Midbrain (tissue), 1 donor: ENCODE measurements at regions not wholly inside any gene's neighbourhood (a gene's known extent, or its start where the extent isn't known, plus 50 kb on each side); places are given as distances from the start of the nearest gene placed in this dataset.

Experiments
- DNase-seq: peaks from one replicate; lab custom pipeline; 2025; lab: John Stamatoyannopoulos, UW

DNA sequence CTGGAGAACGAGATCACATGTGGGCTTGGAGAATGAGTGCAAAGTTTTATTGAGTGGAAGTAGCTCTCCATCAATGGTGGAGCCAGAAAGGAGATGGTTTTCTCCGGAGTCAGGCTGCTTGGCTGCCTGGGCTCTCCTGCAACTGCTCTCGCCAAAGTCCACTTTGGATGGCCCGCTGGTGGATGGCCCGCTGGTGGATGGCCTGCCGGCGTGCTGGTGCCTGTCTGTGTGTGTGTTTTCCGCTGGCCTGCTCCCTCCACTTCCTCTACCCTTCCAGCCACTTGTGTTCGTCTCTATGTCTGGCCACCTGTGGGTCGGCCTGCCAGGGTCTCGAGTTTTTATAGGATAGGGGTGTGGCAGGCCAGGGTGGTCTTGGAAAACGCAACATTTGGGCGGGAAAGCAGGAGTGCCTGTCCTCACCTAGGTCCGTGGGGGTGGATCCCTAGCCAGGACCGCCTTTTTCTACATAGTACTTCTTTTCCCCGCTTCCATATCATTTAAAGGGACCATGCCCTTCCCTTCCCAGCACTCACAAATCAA, 1292.1 kb upstream of the PIK3C3 start:
- no peak for DNase-seq

GRCh38 chr18:40653682-40654081, 1301.4 kb upstream of the PIK3C3 start:
- no peak for DNase-seq

- DNase-seq: no peak
Measured at GRCh38 chr18:40652321-40652720, 1302.7 kb upstream of the PIK3C3 start.

DNA sequence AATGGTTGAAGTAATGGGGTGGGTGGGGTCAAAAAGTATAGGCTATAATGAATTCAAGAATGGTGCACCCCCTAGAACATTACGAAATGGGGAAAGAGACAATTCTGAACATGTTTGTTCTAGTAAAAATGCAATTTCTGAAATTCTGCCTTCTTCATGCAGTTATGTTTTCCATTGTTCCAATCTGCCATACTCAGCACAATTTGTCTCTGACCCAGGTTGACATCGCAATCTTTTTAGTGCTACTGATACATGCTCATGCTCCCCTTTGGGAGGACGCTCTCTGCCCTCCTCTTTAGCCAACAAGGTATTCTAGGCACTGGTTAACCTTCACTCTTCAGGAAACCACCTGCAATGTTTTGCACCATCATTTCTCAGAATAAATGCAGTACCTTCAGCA, 1303.9 kb upstream of the PIK3C3 start:
- DNase-seq: no peak

- DNase-seq: no peak
Measured at GRCh38 chr18:40642692-40643229, 1312.3 kb upstream of the PIK3C3 start.

DNA sequence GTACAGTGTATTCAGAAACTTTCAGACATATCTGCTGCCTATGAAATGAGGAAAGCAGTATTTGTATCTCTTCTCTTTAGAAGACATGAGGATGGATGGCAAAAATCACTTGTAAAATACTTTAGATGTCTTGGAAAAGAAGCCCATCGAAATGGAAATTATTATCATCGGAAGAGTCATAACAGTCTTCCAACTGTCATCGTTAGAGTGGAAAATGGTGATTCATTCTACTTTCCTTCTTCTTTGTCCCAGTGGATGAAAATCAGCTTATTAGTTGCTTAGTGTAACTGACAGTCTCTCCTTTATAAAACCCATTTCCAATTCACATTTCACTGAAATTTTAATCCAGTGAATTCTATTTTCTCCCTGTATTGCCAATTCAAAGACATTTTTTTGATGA, 1323.7 kb upstream of the PIK3C3 start:
- no peak for DNase-seq

DNA sequence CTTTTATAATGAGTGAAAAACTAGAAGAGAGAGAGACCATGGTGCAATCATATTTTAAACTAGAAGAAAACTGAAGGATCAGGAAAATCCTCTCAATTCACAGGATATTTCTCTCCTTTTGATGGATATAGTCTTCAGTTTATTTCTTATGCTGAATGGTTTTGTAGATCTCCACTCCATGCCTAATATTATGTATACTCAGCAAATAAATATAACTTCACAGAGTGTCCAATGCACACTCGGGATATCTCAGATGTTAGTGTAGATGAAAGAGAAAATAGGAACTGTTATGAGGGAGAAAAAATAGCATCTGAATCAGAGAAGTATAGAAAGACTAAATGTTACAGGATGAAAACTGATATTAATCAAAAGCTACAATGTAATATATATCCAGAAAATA, 1324.5 kb upstream of the PIK3C3 start:
- no peak for DNase-seq

- no peak for DNase-seq
Measured at GRCh38 chr18:40624959-40625358, 1330.1 kb upstream of the PIK3C3 start.

GRCh38 chr18:40613721-40614120, 1341.3 kb upstream of the PIK3C3 start:
- DNase-seq: no peak

- DNase-seq: no peak
Measured at GRCh38 chr18:40612356-40612755, 1342.7 kb upstream of the PIK3C3 start.

- DNase-seq: no peak
Measured at GRCh38 chr18:40608226-40608625, 1346.8 kb upstream of the PIK3C3 start.

GRCh38 chr18:40607542-40608148, 1347.4 kb upstream of the PIK3C3 start:
- DNase-seq: no peak

GRCh38 chr18:40606996-40607395, 1348.0 kb upstream of the PIK3C3 start:
- no peak for DNase-seq

GRCh38 chr18:40583671-40584070, 1371.4 kb upstream of the PIK3C3 start:
- no peak for DNase-seq

DNA sequence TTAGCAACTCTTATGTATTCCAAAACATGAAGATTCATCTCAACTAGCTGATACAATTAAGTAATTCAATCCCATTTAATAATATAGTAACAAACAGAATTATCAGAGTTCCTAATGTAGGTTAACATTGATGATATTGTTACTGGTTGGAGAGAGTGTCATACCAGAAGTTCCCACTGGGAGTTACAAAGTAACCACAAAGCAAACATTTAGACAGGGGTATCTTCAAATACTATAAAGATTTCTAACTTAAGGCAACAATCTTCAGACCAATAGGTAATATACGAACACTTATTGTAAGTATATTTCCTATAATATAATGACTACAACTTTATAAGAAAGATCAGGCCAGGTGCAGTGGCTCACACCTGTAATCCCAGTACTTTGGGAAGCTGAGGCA, 1372.9 kb upstream of the PIK3C3 start:
- DNase-seq: no peak

GRCh38 chr18:40577981-40578365, 1377.1 kb upstream of the PIK3C3 start:
- DNase-seq: no peak

- DNase-seq: no peak
Measured at GRCh38 chr18:40577239-40577980, 1377.6 kb upstream of the PIK3C3 start.

- no peak for DNase-seq
Measured at GRCh38 chr18:40576507-40577115, 1378.4 kb upstream of the PIK3C3 start.

DNA sequence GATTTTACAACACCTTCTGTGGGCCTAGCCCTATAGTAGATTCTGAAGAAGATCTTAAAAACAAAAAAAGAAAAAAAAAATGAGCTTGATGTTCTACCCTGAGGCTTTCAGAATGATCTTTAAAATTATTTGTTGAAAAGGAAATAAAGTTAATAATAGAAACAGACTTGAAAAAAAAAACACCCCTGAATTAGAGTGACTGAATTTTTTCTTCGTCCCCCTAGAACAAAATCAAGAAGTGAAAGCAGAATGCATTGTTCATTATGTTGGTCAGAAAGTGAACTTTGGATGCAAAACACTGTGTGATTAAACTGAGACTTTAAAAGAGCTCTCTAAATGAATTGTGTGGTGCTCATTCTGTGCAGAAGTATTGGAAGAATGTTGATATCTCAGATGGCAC, 1384.4 kb upstream of the PIK3C3 start:
- no peak for DNase-seq

DNA sequence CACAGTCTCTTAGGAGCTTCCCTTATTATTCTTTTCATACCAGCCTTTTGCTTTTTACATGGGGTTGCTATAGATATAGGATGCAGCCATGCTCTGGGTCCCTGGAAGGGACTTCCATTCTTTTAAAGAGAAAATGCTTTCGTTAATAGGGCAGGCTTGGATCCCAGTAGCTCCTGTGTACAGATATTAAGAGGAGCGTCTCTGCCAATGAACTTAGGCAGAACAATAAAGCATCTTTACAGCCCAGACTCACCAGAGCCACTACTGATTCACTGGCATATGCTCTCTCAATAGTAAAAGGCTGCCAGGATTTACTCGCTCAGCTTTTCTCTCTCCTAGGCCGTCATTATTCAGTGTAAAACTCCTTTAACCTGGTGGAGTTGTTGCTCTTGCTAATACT, 1385.4 kb upstream of the PIK3C3 start:
- DNase-seq: no peak

- DNase-seq: no peak
Measured at GRCh38 chr18:40566510-40566844, 1388.6 kb upstream of the PIK3C3 start.

- DNase-seq: no peak
Measured at GRCh38 chr18:40565805-40566509, 1389.1 kb upstream of the PIK3C3 start.
